ENCODE measurements at regions not wholly inside any gene's neighbourhood (a gene's known extent, or its start where the extent isn't known, plus 50 kb on each side); places are given as distances from the start of the nearest gene placed in this dataset.

- DNase-seq = no peak
- in situ Hi-C loops (cut with MboI; ENCODE audit: low pct_unique_long_range_greater_than_20kb, low sequenced_read_pairs) = no loop called here
Measured at GRCh38 chr2:105951384-105951694, 206.6 kb downstream of the NCK2 start.

- no peak for DNase-seq
- in situ Hi-C loops (cut with MboI; ENCODE audit: low pct_unique_long_range_greater_than_20kb, low sequenced_read_pairs) = no loop called here
Measured at GRCh38 chr2:105950521-105951383, 206.0 kb downstream of the NCK2 start.

GRCh38 chr2:105943977-105944376, 199.3 kb downstream of the NCK2 start:
- in situ Hi-C loops (cut with MboI; ENCODE audit: low pct_unique_long_range_greater_than_20kb, low sequenced_read_pairs) = no loop called here
- no peak for DNase-seq
